HT1080 (cell line): ENCODE measurements at regions not wholly inside any gene's neighbourhood (a gene's known extent, or its start where the extent isn't known, plus 50 kb on each side); places are given as distances from the start of the nearest gene placed in this dataset.

Source experiments
- DNase-seq: peaks from one replicate; pipeline ENCODE4 v3.0.0-alpha.2; 2015; ENCODE audit warnings: low read depth

DNA sequence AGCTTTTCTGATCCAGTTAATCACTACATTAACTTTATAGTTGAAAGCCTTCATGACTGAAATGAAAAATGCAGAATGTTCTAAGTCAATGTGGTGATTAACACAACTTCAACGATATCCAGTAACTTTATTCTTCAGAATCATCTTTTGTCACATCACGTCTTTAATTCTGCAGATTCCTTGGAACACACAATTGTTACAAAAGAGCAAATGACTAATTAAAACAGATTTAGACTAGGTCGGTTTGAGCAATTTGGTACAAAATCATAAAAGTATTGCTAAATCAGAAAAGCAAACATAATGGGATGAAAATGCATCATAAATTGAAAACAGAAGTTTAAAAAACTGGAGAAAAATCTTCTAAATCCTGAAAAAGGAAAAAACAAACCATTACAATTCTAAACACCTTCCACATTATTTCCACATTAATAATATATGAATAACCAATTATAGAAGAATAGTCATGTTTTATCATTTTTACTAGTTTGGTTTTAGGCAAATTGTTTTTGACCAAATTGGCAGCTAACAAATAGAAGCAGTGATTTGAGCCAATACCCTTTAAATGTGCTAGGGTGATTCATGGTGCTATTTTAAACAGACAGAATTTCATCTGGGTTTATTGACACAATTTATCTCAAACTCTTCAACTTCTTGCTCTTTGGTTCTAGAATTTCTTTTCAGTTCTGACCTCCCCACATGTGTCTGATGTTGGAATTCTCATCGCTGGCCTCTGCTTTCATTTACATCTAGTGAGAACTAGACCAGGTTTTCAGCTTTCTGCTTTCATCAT lies 468.1 kb upstream of the PTBP2 start:
- no peak for DNase-seq

DNA sequence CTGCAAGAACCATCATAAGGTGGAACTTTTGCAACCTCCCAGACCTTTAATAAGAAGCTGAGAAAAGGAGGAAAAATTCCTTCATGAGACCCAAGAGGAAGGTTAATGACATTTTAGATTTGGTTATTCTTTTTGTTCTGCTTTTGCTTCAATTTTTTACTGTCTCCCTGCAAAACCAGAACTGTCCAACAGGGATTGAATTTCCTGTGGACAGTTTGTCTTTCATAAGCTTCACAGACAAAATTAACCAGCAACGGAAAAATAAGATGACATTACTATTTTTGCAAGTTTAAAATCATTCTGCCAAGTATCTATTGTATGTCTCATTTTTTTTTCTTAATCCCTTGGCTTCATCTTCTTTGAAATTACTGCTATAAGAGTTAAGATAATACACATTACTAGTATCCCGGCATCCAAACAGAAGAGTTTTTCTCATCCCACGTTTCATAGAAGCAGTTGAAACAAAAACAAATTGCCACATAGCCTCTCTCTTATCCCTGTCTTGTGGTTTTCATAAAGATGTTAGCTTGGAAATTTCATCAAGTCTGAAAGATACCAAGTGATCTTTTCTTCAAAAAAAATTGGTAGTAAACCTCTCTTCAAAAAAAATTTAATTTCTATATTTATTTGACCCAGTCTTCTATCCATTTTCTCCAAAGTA lies 465.3 kb upstream of the PTBP2 start:
- DNase-seq: no peak

DNA sequence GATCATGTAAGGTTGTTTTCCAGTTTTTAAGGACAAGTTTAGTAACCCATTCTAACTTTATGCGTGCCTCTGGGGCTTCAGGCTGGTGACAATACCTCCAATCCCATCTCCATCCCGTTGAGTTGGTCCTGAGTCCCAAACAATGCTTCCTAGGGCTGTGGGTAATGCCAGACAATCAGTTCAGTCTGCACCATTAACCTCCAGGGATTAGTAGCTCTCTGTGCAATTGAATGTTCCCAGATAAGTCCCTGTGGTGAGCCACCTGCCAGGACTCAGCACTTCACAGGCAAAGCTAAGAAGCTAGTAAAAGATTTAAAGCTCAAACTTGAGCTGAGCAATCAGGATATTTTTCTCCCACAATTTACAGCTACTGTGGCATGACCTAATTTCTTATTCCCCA lies 462.2 kb upstream of the PTBP2 start:
- DNase-seq: no peak

DNA sequence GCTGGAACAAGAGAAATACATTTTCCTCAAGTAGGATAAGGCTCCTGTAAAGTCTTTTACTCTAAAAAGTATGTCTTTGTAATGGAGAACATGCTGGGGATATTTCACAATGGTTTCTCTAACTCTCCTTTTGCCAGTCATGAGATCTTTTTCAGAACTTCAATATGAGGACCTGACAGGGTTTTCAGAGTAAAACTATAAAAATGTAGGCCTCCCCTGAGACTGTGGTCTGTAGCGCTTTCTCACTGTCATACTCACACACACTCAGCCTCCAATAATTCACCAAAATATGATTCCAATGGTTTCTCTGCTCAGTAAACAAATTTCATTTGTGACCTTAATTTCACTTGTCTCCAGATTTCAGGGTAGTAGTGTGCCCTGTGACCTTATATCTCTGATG lies 440.1 kb upstream of the PTBP2 start:
- DNase-seq: no peak

DNA sequence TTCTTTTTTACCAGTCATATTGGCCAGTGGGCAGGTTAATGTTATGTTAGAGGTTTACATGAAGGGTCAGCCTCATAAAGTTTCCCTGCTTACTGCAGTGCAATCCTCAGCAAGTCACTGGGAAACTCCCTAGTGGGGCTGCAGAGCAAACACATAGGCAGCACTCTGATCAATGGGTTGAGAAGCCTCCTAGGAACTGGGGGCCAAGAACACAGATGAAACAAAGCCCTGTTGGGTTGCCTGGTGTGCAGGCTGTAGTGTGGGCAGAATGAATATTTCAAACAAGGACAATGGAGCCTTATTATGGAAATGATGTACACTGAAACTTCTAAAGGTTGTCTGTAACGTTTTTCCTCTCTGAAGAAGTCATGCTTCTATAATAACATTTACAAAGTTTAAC lies 431.6 kb upstream of the PTBP2 start:
- DNase-seq: no peak

DNA sequence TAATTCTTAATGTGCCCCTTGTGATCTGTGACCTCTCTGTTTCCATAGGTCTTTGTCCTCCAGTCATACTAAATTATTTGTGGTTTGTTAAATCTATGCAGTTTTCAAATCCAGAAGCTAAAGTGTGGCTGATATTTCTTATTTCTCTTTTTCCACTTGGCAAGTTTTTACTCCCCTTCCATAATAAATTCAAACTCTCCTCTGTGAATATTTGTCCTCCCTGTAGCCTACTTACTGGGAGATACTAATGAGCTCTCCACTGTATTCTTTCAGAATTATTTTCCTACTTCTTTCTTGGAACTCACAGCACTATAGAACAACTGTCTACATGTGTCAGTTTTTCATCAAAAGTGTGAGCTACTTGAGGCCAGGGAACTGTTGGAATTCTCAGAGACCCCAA lies 430.8 kb upstream of the PTBP2 start:
- DNase-seq: no peak

DNA sequence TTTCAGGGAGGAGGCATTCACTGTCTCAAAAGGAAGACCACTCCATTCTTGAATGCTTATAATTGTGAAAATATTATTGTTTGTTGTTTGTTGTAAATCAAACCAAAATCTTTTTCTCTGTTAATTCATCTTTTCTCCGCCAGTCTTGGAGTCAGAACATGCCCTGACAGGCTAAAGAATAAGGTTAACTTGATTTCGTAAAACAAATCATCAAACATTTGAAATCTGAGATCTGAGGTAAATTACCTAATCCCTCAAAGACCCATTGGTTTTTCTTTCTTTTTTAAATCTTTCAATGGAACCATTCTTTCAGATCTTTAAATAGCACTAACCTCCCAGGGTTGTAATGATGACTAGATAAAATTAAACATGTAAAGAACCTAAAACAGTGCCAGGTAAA lies 430.1 kb upstream of the PTBP2 start:
- no peak for DNase-seq

DNA sequence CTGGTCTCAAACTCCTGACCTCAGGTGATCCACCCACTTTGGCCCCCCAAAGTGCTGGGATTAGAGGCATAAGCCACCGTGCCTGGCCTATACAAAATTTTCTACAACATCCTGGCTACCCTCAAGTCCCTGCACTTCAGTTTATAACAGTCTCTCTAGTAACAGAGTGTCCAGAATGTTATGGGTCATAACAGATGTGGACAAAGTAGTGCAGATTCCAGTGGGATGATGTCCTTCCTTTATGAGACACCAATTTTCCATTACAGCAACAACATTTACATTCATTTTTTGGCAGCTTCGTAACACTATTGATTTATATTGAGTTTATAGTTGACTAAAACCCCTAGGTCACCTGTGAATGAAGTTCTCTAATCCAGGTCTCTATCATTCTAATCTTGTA lies 429.4 kb upstream of the PTBP2 start:
- no peak for DNase-seq

DNA sequence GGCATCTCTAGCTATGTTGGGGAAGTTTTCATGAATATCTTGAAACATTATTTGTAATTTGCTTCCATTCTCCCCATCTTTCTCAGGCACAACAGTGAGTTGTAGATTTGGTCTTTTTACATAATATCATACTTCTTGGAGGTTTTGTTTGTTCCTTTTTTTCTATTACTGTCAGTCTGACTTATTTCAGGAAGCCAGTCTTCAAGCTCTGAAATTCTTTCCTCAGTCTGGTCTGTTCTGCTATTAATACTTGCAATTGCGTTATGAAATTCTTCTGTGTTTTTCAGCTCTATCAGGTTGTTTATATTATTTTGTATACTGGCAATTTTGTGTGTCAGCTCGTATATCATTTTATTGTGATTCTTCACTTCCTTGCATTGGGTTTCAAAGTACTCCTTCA lies 424.6 kb upstream of the PTBP2 start:
- DNase-seq: no peak

DNA sequence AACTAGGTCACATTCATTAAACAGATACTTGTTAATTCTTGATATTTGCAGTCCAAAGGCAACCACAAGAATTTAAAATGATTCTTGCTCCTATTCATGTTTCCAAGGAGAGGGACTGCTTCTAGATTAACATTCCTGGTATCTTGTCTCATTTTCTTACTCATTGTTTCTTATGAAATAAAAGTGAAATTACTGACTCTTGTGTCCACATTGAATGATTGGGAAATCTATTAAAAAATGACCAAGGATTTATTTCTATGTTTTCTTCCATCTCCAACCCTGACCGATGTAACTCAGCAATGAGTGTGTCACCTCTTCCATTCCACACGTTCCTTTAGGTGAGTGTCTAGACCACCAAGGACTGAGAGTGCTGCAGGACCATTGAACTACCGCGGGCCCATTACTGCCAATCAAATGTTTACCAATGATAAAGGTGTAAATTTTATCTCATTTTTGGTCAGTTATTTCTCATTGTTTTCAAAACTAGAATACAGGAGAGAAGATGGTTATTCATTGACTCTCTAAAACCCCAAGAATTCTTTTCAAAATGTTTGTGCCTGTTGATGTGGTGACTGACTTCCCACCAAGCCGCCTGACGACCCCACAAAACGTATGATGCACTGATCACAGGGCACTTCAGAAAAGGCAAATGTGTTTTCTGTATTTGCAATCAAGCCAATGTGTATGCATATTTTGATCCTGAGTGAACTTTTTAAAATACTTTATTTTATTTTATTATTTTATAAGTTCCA lies 414.6 kb upstream of the PTBP2 start:
- DNase-seq: peak; percentile 1

DNA sequence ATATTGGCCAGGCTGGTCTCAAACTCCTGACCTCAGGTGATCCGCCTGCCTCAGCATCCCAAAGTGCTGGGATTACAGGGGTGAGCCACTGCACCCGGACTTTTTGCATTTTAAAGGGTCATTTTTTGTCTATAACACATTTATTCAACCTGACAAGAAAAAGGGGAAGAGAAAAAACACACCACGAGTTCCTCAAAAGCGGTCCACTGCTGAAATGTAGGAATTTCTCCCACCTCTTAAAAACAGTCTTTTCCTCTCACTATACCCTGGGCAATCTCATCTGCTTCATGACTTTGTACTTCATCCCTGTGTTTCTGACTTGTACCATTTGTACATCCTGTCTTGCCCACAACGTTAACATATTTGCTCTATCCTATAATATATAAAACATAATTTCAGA lies 413.3 kb upstream of the PTBP2 start:
- no peak for DNase-seq

DNA sequence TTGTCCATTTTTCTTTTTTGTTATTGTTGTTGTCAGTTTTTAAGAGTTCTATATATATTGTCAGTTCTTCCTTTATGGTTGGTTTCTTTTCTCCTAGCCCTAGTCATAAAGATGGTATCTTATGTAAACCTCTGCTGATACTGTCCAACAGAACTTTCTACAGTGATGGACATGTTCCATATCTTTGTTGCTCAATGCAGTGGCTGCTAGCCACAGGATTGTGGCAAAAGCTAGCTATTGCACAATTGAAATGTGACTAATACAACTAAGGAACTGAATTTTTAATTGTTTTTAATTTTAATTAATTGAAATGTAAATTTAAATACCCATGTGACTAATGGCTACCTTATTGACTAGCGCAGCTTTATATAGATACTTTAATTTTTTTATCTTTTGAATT lies 411.8 kb upstream of the PTBP2 start:
- peak; percentile 42 for DNase-seq

DNA sequence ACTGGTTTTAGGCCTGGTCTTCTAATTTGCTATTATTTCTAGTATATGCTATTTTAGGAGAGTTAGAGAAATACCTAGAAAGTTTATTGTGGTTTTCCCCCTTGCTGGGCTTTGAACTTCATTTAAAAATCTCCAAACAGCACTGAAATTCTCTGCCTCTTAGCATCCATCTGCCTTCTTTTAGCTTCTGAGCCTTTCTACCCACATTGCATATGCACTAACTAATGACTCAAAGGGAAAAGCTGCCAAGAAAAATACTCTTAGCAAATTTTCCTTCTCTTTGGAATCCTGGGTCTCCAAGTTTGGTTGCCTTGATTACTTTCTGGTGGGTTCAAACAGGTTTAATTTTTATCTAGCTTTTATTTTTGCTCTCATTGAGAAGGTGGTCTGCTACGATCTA lies 408.4 kb upstream of the PTBP2 start:
- peak; percentile 71 for DNase-seq

DNA sequence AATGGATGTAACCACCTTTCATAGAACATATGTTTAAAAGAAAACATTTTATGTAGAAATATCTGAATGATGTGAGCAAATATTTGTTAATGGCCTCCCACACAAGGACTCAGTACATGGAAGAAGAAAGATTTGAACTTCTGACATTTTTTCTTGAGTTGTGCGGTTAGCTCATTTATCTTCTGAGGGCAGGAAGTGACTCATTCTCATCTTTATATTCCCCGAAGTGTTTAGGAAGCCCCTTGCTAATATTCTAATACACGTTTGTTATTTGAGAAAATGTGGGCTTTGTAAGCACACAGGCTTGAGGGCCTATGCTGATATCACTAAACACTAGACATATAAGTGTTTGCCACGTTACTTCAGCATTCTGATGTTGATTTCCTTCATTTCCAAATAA lies 392.5 kb upstream of the PTBP2 start:
- peak; percentile 28 for DNase-seq

DNA sequence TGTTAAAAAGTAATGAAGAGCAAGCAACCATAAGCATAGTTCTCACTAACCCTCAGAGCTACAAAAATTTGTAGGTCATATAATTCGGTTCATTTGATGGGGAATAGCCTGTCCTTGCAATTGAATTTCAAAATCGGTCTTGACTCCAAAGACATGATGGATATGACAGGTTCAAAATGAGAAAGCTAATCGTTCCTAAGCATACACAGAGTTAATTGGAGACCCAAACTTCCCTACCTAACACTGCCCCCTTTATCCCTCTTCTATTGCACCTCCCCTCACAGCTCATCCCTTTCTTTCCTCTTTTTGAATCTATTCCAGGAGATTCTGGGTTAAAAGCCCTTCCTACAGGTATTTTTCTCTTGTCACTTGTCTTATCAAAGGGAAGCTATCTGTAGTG lies 390.0 kb upstream of the PTBP2 start:
- DNase-seq: no peak

DNA sequence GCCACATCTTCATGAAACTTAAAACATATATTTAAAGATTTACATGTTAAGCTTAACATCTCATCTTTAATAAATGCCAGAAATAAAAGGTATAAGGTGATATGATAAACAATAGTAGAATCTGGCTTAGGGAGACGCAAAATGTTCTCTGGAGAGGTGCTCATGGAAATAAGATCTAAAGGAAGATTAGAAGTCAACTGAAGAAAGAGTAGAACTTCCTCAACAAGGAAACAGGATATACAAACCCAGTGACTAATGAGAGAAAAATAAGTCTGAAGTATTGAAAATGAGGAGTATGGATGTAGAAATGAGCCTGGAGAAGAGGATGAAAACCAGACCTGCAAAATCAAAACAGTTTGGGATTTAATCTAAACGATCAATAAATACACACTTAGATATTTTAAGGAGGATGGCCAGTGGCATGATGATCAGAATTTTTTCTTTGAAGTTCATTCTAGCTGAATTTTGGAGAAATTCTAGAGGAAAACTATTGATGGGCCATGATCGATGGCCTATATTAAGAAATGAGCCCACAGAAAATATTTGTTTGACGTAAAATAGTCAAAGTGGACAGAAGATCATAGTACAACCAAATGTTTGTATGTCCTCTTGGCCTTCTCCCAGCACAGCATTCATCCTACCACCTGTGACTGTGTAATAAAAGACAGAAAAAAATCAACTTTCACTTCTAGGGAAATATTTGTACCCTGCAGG lies 387.9 kb upstream of the PTBP2 start:
- peak; percentile 5 for DNase-seq

DNA sequence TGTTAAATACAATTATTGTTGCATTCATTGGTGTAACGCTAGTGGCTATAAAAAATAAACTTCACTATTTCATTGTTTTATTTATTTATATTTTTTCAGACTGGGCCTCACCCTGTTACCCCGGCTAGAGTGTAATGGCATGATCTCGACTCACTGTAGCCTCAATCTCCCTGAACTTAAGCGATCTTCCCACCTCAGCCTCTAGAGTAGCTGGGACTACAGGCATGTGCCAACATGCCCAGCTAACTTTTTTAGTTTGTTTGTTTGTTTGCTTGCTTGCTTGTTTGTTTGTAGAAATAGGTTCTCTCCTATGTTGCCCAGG lies 387.4 kb upstream of the PTBP2 start:
- DNase-seq: no peak

DNA sequence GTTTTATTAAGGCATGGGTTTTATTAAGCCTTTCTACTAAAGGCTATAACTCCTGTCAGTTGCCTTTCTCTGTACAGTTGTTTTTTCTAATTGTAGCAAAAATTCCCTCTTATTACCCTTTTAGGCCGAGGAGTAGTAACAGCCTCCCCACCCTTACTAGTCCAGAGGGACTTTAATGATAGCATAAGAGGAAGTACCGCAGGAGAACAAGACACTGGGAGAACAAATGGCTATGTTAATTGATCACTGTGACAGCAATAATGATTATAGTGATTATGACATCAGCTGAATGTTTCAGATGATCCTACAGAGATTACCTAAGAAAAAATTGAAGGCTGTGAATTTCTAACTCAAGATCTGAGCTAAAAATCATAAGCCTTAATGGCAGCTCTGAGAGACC lies 383.0 kb upstream of the PTBP2 start:
- DNase-seq: no peak

DNA sequence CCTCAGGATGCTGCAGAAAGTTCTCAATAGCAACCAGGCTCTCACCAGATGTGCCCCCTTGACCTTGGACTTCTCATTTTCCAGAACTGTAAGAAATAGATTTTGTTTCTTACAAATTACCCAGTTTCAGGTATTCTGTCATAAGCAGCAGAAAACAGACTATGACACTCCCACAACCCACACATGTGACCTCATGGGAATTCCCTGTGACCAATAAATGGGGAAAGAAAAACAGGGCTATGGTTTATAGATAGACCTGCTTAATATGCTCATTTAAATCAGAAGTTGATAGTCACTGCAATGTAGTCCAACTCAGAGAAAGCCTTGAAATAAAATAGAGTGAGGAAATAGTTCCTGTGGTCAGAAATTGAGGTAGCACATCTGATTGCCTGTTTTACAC lies 380.9 kb upstream of the PTBP2 start:
- DNase-seq: no peak

DNA sequence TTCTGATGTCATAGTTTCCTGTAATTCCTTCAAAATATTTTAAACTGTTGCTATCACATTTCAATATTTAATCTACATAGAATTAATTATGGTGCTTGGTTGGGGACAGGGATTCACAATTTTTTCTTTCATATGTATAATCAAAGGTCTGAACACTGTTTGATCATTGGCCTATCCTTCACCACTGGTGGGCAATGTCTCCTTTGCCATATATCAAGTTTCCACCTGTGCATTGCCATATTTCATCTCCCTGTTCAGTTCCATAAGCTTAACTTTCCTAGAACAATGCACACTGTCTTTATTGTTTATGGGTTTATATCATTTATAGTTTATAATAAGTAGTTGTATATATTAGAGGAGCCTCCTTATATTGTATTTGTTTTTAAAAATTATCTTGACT lies 374.9 kb upstream of the PTBP2 start:
- DNase-seq: no peak

DNA sequence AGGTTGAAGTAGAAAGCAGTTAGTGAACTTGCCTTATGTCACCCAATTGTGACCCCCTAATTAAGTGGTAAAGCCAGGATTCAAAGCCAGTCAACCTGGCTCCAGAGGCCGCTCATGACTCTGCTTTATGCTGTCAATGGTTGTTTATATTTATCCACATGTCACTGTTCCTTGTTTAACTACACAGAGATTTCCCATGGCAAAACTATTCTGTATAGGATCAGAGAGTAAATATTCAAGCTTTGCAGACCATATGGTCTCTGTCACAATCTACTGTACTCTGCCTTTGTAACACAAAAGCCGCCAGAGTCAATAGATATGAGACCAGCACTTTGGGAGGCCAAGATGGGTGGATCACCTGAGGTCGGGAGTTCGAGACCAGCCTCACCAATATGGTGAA lies 371.7 kb upstream of the PTBP2 start:
- no peak for DNase-seq

DNA sequence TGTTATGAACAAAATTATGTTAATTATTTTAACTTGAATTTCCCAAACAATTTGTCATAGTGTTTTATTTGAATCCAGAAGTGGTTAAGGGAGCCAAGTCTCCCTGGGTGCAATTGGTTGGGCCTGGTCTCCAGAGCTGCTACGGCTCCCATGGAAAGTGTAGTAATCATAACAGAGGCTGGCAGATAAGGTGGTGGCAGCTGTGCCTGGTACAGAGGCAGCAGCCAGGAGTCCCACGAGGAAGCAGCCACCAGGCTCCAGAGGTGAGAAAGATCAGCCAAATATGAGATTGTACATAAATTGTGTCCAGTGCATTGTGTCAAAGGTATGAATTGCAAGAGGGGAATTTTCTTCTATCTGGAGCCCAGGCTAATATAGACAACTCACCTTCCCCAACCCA lies 368.9 kb upstream of the PTBP2 start:
- DNase-seq: no peak
